G401 (cell line): ENCODE measurements at regions not wholly inside any gene's neighbourhood (a gene's known extent, or its start where the extent isn't known, plus 50 kb on each side); places are given as distances from the start of the nearest gene placed in this dataset.
"Not testable (repeated sequence)": the region's sequence is repeated elsewhere in the genome, so short reads cannot be mapped to it uniquely, and the experiment has no call there.

Source experiments
- DNase-seq: peaks from one replicate; pipeline ENCODE4 v3.0.0-alpha.2; 2015; ENCODE audit warnings: low spot score
- in situ Hi-C: cut with HindIII; loops from 2 replicates; pipeline ENCODE4 v1.10.0; 2016; ENCODE audit warnings: low sequenced_read_pairs, mixed read lengths

GRCh38 chr4:23441530-23442069 is 448.2 kb downstream of the PPARGC1A start:
- no peak for DNase-seq
- in situ Hi-C loops = no loop called here

DNA sequence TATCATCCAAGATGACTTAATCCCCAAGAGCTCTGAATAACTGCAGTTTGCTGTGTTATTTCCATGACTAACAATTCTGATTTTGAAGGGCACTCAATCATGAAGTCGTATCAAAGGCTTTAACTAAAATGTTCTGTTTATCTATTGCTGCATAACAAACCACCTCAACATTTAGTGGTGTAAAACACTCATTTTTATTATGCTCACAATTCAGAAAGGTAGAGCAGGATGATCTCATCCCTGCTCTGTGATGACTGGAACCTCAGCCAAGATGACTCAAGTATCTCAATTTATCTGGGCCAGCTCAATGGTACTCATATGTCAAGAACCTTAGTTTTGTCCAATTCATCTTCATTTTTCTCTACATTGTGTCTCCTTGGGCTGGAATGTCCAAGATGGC is 451.1 kb downstream of the PPARGC1A start:
- DNase-seq = no peak
- in situ Hi-C loops = no loop called here

DNA sequence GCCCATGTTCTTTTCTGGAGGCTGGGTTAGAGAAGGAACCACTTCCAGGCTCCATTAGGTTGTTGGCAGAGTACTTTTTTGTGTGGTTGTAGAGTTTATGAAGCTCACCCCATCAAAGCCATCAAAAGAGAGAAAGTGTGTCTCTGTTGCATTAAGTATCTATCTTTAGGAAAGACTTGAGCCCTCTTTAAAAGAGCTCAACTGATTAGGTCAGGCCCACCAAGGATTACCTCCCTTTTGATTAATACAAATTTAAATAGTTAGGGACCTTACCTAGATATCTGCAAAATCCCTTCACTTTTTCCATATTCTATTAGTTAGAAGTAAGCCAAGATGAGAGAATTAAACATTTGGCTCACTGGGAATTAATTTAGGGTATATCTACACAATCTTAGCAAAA is 460.4 kb downstream of the PPARGC1A start:
- in situ Hi-C loops = no loop called here

DNA sequence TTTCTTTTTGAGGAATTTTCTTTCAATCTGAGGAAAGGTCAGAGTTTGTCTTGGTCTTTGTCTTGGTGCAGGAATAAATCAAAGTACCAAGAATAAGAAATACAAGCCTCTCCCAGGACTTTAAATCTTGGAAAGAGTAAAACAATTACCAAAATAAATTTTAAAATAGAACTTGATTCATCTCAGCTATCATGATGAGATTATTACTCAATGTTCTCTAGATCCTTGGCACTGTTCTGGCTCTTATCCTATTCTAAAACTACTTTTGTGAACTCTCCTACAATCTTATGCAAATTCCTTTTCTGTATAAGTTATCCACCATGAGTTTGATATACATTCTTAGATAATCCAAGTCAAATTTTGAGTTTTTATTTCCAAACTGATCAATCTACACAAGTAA is 464.3 kb downstream of the PPARGC1A start:
- in situ Hi-C loops = no loop called here
- DNase-seq = no peak

More for the DNA sequence above, 460.4 kb downstream of the PPARGC1A start:
- no peak for DNase-seq

DNA sequence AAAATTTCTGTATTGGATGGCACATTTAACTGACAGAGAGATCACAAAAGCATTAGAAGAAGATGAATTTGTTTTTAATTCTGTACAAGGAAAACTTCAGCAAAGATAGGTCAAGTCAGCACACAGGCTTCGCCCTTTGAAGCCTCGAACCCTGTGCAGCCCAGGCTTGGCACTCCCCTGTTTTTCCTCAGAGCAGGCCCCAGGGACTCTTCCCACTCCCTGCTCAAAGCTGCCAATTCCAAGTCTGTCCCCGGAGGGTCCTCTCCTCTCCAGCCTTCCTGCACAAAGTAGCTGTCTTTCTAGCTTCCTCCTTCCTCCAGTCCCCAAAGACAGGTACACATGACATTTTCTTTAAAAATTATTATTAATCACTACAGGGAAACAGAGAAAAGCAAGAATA is 466.3 kb downstream of the PPARGC1A start:
- no peak for DNase-seq
- in situ Hi-C loops = no loop called here

DNA sequence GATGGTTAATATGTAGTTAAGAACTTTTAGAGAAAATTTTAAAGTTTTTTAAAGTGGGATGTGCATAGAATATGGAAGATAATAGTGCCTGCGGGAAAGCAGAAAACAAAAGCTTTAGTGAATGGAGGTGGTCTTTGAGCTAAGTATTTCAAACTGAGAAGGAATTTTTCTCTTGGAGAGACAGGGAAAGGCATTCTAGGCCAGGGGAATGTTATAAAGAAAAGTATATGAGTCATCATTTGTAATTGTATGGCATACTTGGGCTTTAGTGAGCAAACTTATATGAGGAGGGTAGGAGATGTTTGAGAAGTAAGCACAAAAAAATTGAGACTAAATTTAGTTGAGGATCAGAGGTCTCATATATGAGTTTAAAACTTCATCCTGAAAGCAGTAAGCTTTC is 467.0 kb downstream of the PPARGC1A start:
- no peak for DNase-seq
- in situ Hi-C loops = no loop called here

DNA sequence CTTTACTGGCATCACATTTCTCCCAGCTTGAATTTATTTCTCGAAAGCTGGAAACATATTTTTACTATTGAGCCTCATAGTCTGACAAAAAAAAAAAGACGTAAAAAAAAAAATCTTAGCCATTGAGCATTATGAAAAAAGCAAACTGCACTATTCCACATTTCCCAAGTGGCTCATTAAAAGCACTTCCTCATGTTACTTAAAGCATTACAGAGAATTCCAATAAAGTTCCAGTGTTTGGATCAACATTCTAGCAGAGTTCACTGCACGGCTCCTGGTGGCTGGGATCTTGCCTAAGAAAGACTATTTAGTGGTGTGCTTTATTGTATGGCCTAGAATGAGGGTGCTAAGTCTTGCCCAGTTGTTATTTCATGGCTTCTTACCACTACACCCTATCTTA is 476.2 kb downstream of the PPARGC1A start:
- no peak for DNase-seq
- in situ Hi-C loops = no loop called here

DNA sequence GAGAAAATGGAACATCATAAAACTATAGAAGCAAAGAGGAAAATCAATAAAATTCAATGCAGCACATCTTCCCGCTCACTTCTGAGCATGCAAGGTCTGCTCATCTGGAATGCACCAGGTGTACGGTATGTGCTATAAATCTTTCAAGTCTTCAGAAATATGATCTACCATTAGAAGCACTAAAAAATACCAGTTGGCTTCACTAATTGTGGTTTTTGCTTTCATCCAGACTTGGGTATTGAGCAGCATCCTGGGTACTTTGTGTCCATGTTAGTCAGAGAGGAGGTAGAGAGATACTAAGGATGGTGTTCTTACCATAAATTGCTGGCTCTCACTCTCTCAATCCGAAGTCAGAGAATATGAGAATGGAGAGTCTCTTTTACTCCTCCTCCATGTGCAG is 477.1 kb downstream of the PPARGC1A start:
- in situ Hi-C loops = no loop called here
- DNase-seq = no peak

DNA sequence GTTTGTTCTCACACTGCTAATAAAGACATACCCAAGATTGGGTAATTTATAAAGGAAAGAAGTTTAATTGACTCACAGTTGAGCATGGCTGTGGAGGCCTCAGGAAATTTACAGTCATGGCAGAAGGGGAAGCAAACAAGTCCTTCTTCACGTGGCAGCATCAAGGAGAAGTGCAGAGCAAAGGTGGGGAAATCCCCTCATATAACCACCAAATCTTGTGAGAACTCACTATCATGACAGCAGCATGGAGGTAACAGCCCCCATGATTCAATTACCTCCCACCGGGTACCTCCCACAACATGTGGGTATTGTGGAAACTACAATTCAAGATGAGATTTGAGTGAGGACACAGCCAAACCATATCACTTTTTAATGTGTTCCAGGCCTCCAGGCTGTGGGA is 480.9 kb downstream of the PPARGC1A start:
- in situ Hi-C loops, DNase-seq: not testable (repeated sequence)

DNA sequence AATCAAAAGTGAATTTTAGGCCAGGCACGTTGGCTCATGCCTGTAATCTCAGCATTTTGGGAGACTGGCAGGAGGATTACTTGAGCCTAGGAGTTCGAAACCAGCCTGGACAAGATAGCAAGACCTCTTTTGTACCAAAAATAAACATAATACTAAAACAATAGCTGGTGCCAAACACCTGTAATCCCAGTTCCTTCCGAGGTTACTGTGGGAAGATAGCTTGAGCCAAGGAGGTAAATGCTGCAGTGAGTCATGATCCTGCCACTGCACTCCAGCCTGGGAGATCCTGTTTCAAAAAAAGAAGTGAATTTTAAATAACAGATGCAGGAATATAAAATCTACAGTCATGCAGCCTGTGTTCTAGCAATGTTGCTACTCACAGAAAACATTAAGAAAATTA is 488.3 kb downstream of the PPARGC1A start:
- in situ Hi-C loops = no loop called here
- DNase-seq = no peak

DNA sequence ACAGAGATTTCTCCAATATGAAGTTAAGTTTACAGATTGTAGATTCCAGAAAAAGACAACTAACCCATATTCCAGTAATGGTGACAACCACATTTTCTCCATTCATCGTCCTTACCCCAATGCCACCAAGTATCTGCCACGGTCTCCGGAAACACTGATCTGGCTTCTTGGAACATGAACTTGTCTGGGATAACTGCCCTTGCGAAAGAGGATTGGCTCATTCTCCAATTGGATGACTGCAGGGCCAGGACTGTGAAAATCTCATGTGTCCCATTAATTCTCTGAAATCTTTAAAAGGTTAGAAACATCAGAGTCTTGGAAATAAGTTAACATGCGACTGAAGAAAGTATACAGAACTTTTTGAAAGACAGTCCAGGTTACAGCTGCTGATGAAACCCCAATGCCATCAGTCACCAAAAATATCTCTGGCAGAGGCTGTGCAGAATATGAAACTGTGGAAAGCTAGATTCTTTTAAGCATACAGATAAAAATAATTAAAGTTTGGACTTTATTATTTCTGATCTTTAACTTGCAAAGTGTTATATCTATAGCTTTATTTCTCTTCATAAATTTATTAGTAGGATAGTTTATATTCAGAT is 496.9 kb downstream of the PPARGC1A start:
- no peak for DNase-seq
- in situ Hi-C loops = no loop called here

DNA sequence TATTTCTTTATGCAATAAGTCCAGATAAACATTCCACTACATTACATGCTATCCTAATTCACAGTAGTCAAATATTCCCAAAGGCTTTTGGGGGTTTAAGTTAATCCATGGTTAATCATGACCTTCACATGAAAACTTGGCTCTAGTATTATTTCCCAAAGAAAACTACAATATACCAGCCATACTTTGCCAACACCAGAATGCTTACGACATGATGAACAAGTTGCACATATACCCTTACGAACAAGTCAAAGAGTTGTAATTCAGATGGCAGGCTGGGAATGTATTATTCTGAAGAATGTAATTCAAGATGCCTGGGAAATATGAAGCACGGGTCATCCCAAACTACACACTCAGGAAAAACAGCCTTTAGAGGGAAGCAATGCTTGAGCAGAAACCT is 499.6 kb downstream of the PPARGC1A start:
- DNase-seq = no peak
- in situ Hi-C loops = no loop called here

GRCh38 chr4:23388699-23389395 is 501.0 kb downstream of the PPARGC1A start:
- in situ Hi-C loops = no loop called here
- DNase-seq = peak; percentile 26

DNA sequence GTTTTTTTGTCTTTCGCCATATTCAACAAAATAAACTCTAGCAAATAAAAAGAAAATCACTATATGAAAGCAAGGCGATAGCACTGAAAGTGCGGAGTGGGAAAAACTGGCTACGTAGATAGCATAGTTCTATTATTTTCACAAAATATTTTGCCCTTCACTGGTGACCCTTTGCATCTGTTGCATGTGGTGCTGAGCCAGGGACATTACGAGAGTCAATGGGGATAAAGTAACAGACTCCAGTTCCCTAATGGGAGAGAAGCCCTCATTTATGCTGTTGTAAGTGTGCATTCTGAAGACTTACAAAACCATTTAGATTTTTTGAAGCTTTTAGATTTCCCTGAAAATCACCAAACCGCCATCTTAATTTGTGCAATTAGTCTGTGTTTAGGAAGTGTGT is 501.6 kb downstream of the PPARGC1A start:
- DNase-seq = no peak
- in situ Hi-C loops = no loop called here

DNA sequence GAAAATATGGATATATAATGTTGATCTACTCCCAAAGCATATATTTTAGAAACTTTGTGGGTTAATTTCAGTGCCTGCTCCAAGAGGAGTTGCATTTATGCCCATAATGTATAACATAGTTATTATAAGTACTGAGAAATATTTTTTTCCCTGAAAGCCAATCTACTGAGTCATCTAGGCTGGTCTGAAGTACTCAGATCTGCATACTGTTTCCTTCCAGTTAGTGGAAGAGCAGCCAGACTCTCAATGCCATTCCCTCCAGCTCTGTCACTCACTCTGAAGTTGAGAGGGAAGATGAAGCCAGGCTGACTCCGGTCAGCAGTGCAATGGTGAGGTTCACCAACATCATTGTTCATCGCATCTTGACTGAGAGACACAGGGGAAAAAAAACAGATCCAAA is 505.1 kb downstream of the PPARGC1A start:
- in situ Hi-C loops = no loop called here
- no peak for DNase-seq

DNA sequence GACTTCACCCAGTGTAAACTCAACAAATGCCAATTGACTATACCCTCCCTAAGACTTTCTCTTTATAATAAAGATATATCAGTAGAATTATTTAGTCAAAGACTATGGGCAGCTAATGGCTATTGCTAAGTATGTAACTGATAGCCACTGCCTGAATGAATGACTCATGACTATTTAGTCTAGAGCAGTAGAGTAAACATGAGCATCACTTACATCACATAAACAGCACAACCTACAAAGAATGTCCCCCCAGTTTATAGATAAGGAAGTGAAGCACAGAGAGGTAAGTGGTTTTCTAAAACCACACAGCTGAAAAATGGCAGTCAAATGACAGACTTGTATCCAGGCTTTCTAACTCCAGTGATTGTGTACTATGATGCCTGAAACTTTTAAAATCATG is 507.0 kb downstream of the PPARGC1A start:
- DNase-seq = no peak
- in situ Hi-C loops = no loop called here

- in situ Hi-C loops = no loop called here
These were observed 515.6 kb downstream of the PPARGC1A start for GRCh38 chr4:23374259-23374658.

DNA sequence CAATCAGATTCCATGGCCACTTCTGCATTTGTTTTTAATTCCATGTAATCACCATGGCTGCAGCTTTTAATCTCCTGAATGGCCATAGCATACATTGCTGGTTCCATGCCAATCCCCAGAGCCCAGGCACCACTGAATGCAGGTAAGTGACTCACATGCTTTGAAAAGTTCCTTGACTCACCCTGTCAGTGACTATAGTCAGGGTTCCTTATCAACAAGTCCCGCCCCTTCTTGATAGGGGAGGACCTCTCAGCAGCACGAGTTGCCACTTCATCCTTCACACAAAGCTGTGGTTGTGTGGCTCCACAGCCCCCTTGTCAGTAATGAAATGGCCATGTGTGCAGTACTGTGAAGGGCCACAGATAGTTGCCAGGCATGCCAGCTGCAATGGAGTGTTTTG is 516.6 kb downstream of the PPARGC1A start:
- no peak for DNase-seq
- in situ Hi-C loops = no loop called here

More at GRCh38 chr4:23374259-23374658, 515.6 kb downstream of the PPARGC1A start:
- DNase-seq = no peak

- no peak for DNase-seq
- in situ Hi-C loops = no loop called here
These were observed 518.3 kb downstream of the PPARGC1A start for GRCh38 chr4:23371533-23371932.

DNA sequence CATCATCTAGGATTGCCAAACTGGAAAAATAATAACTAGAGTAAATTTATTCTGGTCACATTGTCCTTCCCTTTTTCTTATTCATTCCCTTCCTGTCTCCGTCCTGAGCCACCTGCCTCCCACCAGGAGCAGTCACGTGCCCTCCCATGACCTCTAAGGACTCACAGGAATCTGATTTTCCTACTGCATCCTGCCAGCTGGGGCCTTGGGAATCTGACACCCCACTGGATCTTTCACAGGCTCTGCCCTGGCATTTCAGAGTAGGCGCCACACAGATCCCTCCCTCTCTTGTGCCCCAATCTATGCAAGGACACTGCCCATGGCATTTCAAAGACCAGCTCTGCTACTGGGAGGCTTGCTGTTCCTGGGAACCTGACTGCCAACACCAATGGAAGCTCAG is 520.5 kb downstream of the PPARGC1A start:
- DNase-seq = no peak
- in situ Hi-C loops = no loop called here
